Stomach (tissue), 4 donors: ENCODE measurements at regions not wholly inside any gene's neighbourhood (a gene's known extent, or its start where the extent isn't known, plus 50 kb on each side); places are given as distances from the start of the nearest gene placed in this dataset.

Experiments
- CTCF ChIP-seq, 7 experiments: fragments of 450-650 bp in 4 of 7; fragments of 200-600 bp in 3 of 7; sonication (generic) in 3 of 7; IDR thresholded peaks; one replicate each; pipeline ENCODE4 v1.5.1; 2016 to 2019; ENCODE audit warnings: antibody characterized with exemption in 7 of 7, control low read depth in 2 of 7, mild to moderate bottlenecking in 1 of 7
- POLR2A ChIP-seq, 4 donors: fragments of 450-650 bp; IDR thresholded peaks; one replicate each; pipeline ENCODE4 v1.6.1; 2016; ENCODE audit warnings: antibody characterized with exemption in 4 of 4, control low read depth in 2 of 4, mild to moderate bottlenecking in 1 of 4, moderate library complexity in 1 of 4

GRCh38 chr18:60895181-60895580, 438.0 kb upstream of the CDH20 start:
- no peak for TF ChIP-seq CTCF (IDR thresholded peaks at IDR 0.05)
- TF ChIP-seq POLR2A (IDR thresholded peaks at IDR 0.05) = no peak
